Cortex of kidney (tissue), 1 donor: ENCODE measurements at regions not wholly inside any gene's neighbourhood (a gene's known extent, or its start where the extent isn't known, plus 50 kb on each side); places are given as distances from the start of the nearest gene placed in this dataset.

Source experiments
- DNase-seq: peaks from one replicate; lab custom pipeline; 2025; lab: John Stamatoyannopoulos, UW

DNA sequence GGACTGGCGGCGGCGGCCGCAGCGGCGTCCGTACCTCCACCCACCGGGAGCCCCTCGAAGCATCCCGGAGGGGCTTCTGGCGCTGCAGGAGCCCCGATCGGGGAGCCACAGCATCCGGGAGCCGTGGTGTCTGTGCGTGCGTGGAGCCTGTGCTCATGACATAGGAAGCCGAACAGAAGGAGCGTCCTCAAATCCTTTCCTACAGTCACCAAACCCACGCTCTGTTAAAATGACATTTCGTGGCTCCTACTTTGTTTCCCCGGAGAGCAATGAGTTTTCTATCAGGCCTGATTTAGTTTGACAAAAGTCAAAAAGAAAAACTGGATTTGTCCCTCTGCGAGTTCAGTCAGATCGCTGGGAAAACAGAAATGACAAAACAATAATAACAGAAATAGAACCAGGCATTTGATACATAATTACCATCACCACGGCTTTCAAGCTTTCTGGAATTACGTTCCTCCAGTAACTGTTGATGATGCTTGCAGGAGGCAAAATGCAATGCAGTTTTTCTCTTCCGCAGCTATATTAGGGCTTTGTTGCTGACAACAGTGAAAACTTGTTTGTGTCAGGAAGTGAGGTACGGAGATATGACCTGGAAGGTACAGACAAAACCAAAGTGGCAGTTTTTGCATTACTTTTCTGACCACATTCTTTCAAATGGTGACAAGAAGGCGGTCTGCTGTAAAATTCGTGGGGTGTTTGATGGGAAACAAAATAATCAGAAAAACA is 219.3 kb upstream of the MKLN1 start:
- DNase-seq = no peak

DNA sequence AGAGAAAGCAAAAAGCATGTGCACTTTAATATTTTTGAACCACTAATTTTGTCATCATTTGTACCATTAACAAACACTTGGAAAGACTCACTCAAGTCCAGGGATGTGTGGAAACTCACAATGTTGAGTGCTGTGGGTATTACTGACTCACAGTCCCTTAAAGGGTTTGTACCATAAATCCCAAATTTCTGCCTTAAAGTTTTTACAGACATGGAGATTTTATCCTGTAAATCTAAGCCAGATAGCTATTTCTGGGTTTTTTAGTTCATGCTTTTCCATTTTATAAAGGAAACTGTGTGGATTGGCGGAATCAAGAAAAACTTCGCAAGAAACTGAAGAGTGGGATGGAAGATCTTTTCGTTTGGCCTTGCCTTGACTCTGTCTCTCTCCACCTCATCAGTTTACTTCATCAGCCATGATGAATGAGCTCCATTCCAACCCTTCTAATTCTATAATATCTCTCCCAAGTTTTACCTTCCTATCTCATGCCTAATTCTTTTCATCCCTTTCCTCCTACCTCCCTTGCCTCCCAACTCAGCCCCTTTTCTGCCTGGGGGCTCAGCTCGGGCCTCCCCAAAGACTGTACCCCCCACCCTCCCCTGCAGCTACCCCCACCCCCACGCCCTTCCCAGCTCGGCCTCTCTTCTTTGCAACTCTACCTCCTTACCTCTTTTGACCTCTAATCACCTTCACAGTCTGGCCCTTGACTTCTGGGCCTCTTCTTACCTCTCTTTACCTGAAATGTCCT is 218.5 kb upstream of the MKLN1 start:
- DNase-seq = no peak

DNA sequence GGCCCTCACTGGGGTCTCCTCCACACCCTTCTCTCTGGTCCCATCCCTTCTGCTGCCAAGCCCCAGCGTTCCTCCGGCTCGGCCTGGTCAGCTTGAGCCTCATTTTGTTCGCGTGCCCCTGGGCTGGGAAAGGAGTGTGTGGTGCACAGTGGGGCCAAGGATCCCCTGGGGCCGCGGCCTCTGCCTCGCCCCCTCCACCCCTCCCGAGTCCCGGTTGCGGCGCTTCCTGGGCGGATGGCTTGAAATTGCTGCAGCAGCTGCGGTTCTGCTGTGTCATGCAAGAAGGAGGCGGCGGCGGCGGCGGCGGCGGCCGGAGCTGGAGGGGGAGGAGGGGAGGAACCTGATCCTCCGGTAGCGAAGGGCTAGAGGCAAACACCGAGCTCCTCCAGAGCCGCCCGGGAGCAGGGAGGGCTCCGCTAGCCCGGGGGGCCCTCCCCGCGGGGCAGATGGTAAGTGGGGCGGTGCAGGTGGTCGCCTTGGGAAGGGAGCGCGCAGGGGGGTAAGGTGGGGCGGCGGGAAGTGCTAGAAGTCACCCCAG is 217.8 kb upstream of the MKLN1 start:
- DNase-seq = peak; percentile 46

DNA sequence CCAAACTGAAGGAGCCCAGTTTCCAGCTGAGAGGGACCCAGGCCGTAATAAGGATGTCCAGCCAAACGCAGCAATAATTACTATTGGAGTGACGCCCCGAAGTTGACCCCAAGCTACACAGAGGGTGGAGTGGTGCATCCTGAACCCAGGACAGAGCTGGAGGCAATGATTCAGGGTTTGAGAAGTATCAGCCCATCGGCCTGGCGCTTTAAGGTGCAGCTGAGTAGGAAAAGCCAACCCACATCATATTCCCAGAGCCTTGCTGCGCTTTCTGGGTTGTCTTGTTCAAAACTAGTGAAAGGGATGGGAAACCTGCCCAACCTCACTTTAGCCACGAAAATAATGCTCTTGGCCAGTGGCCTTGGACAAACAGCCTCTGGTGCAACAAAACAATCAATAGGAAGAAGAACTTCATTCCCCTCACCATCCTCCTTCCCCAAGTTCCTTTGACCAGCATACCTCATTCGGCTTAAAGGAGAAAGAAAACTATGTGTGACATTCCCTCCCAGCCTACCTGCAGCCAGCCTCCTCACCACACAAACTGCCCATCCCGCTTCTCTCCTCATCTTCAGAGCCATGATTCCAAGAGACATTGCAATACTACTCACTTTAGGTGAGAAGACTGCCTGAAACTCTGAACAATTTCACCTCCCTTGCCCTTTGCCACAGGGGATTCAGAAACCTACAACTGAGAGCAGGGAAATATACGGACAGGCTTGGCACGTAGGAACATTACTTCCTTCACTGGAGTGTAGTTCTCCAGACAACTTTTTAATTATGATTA is 217.2 kb upstream of the MKLN1 start:
- DNase-seq = no peak

DNA sequence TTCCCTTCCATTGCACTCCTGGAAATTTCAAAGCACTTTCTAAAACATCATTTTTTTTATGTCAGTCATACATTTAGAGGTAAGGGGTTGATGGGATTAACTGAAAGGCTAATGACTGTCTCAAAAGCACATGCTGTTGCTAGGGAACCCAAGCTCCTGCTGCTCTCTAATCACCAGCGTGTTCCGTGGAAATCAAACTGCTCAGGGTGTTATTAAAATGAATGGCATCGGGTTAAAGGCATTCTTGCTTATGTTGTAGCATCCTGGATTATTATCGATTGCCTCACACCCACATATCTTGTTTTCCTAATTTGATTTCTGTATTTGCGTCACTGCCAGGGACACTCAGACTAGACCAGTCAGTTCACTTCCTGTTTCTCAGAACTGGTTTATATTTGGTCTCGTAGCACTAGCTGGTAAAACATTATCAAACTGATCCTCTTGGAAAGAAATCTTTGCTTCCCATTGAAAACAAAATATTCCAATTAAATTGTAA is 216.5 kb upstream of the MKLN1 start:
- DNase-seq = no peak

DNA sequence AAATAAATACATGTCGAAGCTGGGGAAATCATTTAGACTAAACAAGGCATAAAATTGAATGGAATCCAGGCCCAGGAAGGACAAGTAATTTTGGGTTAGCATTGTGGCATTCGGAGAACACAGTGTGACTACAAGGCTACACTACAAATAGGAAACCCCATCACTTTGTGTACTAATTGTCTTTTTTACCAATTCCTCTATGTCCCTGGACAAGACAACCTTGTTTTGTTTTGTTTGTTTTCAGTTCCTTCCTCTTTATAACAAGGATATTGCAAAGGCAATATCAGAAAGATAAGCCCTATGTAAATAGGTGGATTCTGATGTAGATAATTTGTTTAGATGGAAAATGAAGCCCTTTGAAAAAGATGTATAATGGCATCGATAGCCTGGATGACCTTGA is 215.9 kb upstream of the MKLN1 start:
- no peak for DNase-seq

DNA sequence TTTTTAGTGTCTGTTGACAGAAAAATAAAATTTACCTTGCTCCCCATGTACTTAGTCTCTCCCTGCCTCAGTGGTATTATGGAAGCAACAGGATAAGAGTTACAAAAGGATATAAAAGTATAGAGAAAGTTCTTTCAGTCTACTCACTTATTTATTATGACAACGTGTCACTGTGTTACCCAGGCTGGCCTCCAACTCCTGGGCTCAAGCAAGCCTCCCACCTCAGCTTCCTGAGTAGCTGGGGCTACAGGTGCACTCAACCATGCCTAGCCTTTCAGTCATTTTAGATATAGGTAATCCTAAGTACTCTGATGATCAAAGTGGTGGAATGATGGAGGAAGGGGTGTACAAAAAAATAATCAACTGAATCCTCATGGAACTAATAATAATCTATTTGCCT is 215.2 kb upstream of the MKLN1 start:
- DNase-seq = no peak

DNA sequence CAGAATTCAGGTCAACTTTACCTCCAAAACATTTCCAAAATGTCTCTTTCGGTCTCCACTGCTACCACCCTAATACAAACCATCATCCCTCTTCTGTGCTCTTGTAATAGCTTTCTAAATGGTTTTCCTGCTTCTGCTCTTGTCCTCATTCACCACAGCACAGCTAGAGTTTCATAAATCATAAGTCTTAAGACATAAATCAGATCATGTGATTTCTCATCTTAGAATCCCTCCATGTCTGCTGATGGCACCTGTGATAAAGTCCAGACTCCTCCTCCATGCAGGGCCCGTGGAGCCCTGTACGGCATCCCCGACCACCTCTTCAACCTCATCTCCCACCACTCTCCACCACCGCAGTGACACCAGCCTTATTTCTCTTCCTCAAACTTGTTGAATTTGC is 212.3 kb upstream of the MKLN1 start:
- no peak for DNase-seq

DNA sequence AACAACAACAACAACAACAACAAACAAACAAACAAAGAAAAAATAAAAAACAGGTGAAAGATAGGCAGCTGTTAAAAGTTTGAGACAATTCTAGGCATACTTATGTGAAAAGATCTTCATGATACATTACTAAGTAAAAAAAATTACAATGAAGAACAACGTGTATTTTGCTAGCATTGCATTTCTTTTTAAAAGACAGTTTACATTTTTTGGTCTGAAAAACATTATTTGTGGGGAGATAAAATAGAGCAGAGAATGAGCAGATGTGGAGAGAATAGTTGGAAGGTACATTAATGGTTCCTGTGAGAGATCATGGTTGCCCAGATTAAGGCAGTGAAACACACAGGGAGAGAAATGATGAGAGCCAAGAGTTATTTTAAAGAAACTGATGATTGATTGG is 210.2 kb upstream of the MKLN1 start:
- no peak for DNase-seq

DNA sequence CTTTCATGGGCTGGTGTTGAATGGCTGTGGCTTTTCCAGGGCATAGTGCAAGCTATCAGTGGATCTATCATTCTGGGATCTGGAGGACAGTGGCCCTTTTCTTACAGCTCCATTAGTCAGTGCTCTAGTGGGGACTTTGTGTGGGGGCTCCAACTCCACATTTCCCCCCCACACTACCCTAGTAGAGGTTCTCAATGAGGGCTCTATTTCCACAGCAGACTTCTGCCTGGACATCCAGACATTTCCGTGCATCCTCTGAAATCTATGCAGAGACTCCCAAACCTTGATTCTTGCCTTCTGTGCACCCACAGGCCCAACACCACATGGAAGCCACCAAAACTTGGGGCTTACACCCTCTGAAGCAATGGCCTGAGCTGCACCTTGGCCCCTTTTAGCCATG is 208.3 kb upstream of the MKLN1 start:
- no peak for DNase-seq

DNA sequence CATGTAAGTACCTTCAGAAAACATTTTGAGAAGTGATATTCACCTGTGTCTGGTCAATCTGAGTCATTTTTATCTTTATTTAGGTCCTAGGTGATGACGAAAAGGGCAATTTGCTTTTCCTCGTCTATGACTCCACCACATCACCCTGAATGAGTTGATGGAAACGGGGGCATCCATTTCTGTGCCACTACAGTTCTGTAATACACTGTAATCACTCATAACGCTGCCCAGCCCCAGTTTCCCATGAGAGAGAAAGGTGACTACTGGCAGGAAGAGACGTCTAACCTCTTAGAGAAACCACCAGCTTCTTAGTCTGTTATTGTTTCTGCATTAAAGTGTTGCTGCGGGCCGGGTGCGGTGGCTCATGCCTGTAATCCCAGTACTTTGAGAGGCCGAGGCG is 205.3 kb upstream of the MKLN1 start:
- DNase-seq = no peak

DNA sequence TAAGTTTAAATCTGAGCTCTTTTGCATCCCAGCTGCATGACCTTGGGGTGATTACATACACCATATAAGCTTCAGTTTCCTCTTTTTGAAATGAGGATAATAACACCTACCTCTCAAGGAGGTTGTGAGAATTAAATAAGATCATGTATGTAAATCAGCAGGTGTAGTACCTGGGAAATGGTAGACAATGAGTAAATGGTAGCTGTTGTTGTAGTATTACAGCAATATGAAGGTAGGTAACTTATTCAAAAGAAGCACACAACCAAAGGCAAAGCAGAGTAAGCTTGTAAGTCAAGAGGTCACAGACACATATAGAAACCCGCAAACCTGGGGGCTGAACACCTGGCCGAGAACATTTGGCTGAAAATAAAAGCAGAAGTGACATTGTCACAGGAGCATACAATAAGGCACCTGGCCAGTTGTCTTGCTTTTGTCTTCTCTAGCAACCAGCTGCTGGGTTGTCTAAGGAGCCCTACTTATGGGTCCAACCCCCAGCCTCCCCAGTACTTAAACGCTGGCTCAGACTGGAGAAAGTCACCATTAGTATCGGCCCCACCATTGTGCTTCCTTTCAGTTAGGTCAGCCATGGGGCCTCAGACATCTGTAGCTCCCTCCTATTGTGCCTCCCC is 203.6 kb upstream of the MKLN1 start:
- no peak for DNase-seq

DNA sequence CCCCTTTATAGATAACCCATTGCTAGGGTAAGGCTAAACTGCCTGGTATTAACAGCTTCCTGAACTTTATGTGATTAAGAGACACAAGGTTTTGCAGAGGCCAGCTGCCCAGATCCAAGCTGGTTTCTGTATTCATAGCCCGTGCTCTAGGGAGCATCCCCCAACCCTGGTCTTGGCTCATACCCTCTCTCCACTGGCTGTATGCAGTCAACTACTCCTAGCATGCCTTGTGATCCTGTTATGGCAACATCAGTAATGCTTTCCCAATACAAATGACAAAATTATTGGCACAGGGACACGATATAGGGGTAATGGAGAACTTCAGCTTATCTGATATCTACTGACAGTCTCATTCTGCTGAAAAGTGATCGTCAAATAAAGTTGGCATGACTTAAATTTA is 202.8 kb upstream of the MKLN1 start:
- DNase-seq = no peak

DNA sequence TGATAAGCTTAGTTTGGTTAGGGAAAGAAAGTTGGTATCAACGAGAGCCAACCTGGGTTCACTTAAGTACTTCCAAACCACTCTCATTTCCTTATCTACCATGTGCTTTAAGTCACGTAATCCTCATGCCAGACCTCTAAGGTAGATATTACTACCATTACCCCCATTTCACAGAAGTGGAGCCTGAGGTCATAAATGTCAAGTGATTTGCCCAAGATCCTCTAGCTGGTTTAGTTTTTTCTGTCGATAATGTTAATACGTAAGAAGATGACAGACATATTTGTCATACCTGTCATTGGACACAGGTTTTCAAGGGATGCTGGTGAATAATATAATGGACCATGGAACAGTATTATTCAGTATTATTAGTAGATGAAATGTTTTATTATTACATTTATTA is 197.4 kb upstream of the MKLN1 start:
- no peak for DNase-seq

DNA sequence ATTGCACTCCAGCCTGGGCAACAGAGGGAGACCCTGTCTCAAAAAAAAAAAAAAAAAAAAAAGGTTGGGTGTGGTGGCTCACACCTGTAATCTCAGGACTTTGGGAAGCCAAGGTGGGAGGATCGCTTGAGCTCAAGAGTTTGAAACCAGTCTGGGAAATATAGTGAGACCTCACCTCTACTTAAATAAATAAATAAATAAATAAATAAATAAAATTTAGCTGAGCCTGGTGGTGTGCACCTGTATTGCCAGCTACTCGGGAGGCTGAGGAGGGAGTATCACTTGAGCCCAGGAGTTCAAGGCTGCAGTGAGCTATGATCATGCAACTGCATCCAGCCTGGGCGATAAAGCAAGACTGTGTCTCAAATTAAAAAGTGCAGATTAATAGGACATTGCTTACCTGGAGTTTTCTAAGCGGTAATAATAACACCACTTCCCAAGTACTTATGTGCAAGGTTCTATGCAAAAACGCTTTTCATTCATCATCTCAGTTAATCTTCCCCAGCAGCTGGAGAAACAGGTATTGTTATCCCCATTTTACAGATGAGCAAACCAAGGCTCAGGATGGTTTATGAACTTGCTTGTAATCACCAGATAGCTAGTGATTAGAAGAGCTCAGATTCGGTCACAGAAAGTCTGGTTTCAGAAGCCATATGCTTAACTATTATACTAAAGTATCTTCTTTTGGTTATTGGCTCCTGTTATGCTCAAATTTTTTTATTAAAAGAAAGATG is 196.5 kb upstream of the MKLN1 start:
- no peak for DNase-seq

DNA sequence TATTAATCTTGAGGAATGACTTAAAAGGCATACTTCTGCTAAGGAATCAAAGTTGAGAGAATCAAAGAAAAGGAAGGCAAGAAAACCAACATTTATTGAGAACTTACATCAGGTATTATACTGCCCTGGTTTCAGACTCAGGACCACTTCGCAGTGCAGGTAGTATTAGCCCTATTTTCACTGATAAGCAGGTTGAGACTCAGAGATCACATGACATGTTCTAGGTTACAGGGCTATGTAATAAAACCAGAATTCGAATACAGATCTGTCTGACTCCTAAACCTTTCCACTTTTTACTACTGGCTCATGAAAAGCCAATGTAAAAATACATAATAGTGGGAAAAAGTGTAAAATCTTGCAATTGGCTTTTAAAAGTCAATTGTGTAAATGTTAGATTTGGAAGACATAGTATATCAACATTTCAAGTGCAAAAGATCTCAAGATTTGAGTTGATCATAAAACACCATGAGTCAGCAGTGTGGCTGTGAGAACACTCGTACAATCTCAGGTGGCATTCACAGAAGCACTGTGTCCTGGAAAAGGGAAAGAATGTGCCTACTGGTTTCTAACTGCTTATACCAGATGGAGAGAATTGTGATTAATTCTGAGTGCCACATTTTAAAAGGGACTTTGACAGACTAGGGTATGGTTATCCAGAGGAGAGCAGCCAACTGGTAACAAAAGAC is 195.8 kb upstream of the MKLN1 start:
- no peak for DNase-seq

DNA sequence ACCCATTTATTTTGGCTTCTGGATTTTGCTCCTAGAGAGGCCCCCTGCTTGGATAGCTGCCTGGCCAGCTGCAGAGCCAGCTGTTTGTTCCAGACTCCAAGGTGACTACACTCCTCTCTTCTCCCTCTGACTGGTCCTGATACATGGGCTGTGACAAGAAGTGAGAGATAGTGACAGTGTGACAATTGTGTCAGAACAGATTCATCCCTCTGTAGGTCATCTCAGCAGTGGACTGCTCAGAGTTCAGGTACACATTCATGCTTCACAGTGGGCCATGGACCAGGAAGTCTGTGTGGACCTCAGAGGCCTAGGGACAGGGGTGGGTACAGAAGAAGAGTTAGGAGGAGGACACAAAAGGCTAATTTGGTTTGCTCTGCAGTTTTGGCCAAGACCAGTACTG is 188.2 kb upstream of the MKLN1 start:
- DNase-seq = no peak

DNA sequence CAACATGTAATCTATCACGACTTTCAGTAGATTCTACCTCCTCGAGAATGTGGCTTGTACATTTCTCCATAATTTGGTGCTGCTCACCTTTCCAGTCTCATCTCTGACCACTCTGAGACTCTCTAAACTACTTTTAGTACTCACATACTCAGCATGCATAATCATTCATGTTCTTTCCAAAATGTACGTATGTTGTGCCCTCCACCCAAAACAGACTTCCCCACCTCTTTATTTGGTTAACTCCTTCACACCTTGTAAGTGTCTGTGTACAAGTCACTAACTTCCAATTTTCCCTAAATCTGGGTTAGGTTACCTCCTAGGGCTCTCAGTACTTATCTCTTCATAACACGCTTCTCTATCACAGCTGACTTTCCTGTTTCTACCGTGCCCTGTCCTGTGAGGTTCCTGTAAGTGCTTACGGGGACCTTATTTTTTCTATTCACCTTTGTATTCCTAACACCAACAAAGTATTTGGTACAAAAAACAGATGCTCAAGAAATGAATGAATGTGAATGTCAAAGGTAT is 186.2 kb upstream of the MKLN1 start:
- no peak for DNase-seq

DNA sequence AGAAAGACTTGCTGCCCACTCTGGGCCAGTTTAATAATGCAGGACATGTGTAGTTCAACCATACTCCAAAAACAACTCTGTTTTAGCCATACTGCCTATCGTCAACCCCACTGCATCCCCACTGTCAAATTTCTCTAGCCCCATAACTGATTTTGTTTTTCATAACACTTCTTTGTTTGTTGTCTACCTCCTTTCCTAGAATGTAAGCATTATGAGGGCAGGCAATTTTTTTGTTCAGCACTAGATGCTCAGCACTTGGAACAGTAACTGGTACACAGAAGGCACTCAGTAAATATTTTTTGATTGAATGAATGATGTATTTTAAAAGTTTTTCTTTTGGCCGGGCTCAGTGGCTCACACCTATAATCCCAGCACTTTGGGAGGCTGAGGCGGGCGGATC is 183.8 kb upstream of the MKLN1 start:
- DNase-seq = no peak

DNA sequence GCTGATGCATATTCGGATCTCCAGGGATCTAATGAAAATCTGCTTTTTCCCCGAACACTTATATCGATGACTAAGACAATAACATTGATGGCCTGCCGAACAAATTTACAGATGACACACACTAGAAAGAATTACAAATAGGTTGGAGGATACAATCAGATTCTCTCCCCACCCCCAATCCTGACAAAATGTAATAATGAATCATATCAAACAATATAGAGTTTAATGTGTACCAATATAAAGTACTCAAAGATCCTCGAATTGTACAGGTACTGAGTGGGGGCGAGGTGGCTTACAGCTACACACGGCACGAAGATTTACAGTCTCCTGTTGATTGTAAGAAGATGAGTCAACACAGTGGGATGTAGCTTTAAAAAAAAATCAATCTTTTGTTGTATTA is 182.7 kb upstream of the MKLN1 start:
- DNase-seq = no peak

DNA sequence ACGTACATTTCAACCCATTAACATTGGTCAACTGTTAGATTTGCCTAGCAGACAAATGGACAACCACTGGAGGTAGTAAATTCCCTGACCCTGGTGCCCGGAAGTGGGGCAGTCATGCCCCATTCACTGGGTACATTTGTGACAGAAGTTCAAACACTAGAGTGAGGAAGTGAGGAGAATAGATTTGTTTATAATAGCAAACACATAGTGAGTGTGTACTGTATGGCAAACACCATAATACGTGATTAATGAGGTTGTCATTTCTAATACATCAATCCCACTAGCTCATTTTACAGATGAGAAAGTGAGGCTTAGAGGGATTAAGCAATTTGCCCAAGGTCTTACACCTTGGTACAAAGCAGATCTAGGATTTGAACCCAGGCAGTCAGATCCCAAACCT is 181.9 kb upstream of the MKLN1 start:
- DNase-seq = no peak
